Breast epithelium (tissue), 3 donors: ENCODE measurements at regions not wholly inside any gene's neighbourhood (a gene's known extent, or its start where the extent isn't known, plus 50 kb on each side); places are given as distances from the start of the nearest gene placed in this dataset.

Experiments
- CTCF ChIP-seq, 3 donors: fragments of 450-650 bp; IDR thresholded peaks; one replicate each; pipeline ENCODE4 v1.5.1; 2016 to 2017; ENCODE audit warnings: antibody characterized with exemption in 3 of 3, mild to moderate bottlenecking in 3 of 3, moderate library complexity in 3 of 3
- POLR2A ChIP-seq: fragments of 450-650 bp; IDR thresholded peaks from one replicate; pipeline ENCODE4 v1.6.1; 2016; ENCODE audit warnings: antibody characterized with exemption, mild to moderate bottlenecking, moderate library complexity
- POLR2AphosphoS5 ChIP-seq, 3 donors: sonication (generic); formaldehyde crosslinking; IDR thresholded peaks; one replicate each; pipeline ENCODE4 v1.6.1; 2017; ENCODE audit warnings: antibody characterized with exemption in 3 of 3

- TF ChIP-seq CTCF (IDR thresholded peaks at IDR 0.05) (no peak), POLR2A (no peak), POLR2AphosphoS5 (IDR thresholded peaks at IDR 0.05) (no peak)
Observed at GRCh38 chr15:38691377-38691776, 126.8 kb upstream of the RASGRP1 start.
